ENCODE measurements at regions not wholly inside any gene's neighbourhood (a gene's known extent, or its start where the extent isn't known, plus 50 kb on each side); places are given as distances from the start of the nearest gene placed in this dataset.
A peak's percentile ranks its signal among the peaks of the same experiment; 100 is the strongest.

DNA sequence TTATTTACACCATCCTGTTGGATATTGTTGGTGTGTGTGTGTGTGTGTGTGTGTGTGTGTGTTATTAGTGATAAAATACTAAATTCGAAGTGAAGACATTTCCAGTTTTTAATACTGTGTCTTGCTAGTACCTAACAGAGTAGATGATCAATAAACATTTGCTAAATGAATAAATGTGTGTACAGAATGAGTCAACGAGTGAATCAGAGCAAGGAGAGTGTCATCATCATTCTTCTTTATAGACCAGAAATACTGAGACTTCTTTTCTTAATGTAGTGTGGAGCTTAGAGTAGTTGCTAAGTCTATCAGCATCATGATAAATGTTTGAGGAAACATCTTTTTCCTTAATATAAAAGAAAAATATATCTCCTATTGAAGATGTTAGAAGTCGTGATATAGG lies 169.7 kb upstream of the SATB2 start:
- no peak for DNase-seq (ENCODE audit: low read depth)

DNA sequence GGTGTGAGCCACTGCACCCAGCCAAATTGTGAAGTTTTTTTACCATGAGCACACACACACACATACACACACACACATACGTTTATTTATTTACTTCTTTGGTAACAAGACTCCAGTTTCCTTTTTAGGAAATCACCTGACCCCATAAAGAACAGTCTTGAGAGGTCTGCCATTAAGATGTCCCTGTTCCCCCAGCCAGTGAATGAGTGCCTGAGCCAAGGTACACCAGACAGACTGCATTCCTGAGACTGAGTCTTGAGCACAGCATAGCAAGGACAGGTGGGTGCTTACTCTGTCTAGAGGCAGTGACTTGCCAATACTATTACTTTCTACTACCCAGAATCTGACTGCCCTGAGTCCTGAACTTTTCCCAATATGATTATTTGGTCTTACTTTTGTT lies 167.2 kb upstream of the SATB2 start:
- DNase-seq (ENCODE audit: low read depth): no peak

DNA sequence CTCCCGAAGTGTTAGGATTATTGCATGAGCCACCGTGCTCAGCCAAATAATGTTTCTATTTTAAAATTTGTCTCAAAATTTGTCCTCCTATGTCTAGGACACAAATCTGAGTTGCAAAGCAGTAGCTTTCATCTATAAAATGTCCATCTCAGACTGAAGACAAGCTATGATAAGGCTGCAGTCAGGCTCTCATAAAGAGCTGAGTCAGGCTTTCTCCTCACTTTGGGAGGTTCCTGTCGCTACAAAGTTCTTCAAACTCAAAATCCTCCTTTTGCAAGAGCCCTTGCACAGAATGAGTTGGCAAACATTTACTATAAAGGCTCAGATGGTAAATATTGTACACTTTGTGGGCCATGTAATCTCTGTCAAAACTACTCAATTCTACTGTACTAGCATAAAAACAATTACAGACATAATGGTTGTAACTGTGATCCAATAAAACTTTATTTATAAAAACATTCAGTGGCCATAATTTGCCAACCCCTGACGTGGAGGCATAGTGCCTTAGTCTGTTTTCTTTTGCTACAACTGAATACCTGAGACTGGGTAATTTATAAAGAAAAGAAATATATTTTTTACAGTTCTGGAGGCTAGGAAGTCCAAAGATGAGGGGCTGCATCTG lies 154.9 kb upstream of the SATB2 start:
- DNase-seq (ENCODE audit: low read depth): no peak

DNA sequence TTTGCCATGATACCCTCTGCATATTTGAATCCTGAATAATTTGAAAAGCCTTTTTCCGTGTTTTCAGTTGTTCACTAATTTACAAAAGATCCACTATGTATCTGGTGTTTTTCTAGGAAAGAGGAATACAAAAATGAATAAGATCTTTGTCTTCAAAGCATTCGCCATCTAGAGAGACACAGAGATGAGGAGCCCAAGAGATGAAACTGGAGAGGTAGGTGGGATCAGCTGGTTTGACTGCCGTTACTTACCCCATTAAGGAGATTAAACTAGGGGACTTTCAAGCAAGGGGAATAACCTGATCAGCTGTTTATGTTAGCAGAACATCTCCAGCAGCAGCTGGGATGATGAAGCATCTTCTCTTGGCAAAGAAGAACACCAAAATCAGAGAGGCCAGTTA lies 150.2 kb upstream of the SATB2 start:
- no peak for DNase-seq (ENCODE audit: low read depth)

DNA sequence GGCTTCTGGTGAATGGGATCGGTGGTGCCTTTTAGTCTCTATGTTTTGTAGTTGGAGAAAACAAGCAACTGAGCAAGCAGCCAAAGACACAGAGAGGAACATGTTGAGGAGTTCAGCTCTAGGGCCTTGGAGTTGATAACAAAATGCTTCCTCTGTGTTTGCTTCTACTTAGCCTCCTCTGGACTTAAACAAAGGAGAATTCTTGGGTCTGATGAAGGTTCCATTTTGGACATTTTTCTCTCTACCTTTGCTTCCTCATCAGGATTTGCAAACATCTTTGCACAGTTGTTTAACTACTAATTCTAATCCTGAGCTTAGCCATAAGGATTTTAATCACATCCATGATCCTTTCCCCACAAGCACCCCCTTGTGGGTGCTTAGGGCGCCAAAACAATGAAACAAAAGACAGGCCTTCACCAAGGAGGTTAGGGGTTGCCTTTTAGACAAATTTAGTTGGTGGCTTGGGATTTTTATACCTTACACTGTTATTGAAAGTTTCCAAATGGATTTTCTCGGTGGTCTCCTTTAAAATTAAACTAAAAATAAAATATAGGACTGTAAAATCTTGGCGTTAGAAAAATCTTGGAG lies 148.5 kb upstream of the SATB2 start:
- no peak for DNase-seq (ENCODE audit: low read depth)

DNA sequence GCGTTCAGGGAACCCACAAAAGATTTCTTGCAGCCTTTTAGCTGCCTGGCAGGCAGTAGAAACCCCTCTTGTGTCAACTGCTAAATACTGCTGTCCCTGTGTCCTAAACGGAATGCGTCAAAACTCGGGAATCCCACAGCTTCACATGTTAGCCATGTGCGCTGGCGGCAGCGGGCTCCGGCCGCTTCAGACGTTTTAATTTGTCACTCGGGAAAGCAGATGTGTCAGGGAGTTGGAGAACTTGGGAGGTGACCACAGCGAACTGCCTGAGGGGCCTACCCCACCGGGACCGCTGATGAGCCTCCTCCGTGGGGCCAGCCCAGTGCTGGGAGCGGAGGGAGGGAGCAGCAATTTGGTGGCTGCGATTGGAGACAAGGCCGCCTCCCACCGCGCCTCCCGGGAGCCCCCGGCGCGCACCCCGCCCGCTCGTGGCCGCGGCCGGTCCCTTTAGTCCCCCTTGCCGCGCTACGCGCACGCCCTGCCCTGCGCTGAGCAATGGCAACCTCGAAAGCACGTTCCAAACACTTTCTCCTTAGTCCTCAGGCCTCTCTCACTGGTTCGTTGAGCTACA lies 146.1 kb upstream of the SATB2 start:
- no peak for DNase-seq (ENCODE audit: low read depth)

DNA sequence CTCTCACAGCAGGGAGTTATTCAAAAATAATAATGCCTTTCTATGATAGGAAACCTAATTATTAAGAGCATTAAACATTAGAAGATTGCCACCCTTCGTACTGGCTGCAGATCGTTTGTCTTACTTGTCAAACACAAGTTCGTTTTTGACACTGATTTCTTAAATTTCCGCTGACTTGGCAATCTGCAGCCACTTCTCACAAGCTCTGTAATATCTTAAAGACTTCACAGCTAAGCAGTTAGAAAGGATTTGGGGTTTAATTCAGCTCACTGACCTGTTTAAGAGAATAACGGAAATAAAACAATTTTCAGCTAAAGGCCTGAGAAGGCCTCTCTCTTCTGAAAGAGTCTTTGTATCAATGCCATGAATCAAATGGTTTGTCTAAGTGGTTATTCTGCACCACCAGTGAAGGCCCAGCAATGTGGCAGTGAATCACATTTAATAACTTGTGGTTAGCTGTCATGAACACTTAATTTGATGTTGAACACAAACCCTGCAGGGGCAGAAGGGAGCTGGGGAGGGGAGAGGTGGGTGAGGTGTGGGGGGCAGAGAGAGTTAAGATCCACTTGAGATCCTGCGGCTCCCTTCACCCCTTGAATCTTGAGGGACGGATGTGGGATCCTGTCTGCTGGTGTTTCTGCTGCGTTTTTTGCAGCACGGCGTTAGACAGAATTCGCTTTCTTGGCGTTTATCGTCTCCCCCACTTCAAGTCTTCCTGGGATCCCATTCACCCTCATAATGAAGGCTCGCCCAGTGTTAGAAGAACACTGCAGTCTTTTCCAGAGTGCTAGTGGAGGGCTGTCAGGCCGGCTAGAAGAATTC lies 145.4 kb upstream of the SATB2 start:
- DNase-seq (ENCODE audit: low read depth): peak; percentile 12

DNA sequence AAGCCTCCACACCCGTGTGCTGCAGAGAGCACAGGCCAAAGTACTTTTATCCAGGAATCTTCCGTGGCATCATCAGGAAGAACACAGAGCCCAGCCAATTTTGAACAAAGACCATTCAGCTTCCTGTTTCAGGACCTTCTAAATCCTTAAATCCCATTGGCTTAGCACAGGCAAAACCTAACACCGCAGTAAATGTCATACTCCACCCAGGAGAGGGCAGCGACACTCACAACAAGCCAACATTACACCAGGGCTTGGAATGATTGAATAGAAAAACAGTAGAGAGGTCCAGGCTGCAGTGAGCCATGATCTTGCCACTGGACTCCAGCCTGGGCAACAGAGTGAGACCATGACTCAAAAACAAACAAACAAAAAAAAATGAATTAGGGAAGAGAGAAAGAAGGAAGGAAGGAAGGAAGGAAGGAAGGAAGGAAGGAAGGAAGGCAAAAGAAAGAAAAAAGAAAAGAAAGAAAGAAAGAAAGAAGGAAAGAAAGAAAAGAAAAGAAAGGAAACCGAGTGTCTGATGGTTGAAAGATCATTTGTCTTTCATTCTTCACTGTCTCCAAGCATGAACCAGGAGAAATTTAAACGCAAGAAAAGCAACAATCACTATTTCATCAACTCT lies 144.6 kb upstream of the SATB2 start:
- DNase-seq (ENCODE audit: low read depth): no peak

DNA sequence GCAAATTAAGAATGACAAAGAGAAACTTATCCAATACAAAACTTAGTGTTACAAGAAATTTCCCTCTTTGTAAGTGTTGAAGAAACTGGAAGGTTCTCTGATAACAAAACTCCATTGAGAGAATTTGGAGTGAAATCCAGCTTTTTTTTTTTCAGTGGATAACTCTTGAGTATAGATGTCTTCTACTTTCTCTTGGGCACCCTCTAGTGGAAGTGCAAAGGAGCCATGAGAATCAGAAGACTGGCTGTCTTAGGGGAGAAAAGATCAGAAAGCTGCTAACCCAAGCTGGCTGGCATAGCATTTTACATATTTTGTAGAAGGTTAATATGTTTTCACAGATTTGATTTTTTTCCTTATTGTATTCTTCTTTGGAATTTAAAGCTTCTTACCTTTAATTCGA lies 138.8 kb upstream of the SATB2 start:
- DNase-seq (ENCODE audit: low read depth): peak; percentile 21

DNA sequence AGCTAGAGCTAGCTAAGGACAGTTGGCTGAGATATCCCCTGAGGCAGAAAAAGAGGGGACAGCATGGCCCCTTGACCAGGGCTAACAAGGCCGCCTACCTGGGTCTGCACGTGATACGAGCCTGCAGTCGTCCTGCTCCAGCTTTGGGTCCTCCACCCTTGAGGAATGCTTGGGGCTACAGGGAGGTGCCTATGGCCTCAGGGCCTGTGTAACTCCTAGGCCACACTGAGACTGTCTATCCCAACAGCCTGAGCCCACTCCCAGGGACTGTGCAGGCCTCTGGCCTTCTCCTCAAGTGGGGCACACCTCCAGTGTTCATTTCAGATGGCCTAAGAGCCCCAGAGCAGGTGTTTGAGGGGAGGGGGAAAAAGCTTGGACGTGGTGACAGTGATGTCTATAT lies 136.7 kb upstream of the SATB2 start:
- no peak for DNase-seq (ENCODE audit: low read depth)

DNA sequence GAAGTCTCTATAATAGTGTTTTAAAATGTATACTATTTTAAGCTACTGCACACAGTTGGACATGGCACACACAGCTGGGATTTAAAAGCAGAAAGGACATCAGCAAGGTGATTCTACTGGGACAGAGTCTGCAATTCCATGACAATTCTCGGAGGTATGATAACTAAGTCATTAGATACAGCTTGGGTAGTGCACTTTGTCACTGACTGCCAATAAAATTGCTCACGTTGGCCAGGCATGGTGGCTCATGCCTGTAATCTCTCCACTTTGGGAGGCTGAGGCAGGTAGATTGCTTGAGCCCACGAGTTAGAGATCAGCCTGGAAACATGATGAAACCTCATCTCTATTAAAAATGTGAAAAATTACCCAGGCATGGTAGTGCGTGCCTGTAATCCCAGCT lies 134.1 kb upstream of the SATB2 start:
- no peak for DNase-seq (ENCODE audit: low read depth)

DNA sequence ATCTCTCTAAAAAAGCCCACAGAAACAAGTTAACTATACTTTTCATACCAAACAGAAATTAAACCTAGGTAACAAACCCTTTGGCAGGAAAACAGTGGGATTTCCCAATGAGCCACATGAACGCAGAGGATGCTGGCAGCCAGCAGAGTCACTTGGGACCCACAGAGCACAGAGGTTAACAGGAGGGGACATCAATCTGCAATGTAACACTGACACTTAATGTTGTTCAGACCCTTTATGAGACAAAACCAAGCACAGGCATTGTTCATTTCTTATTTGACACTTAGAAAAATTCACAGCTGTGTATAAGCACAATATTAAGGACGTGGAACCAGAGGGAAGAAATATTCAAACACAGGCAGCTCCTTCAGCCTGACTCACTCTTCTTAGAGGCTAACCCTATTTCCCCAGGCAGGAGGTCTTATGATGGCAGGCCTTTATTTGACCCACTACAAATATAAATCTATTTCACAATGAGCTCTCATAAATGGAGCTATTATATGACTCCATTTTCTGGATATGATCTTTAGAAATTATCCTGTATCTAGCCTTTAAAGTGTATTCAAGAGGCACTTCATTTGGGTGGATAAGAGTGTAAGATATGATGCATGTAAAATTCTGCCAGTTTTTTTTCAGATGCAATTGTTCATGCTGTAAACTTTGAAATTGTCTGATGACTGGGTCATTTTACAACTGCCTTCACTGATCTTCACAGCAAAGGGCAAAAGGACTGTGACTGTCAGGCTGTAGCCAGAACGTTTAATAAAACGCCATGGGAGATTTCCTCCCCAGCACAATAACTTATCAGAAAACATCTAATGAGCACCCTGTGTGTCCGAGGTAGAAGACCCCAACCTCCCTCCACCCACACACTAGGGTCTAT lies 132.8 kb upstream of the SATB2 start:
- no peak for DNase-seq (ENCODE audit: low read depth)

- no peak for DNase-seq (ENCODE audit: low read depth)
These were observed 131.6 kb upstream of the SATB2 start for GRCh38 chr2:199589306-199589705.

- DNase-seq (ENCODE audit: low read depth): no peak
These were observed 130.3 kb upstream of the SATB2 start for GRCh38 chr2:199588054-199588453.

- no peak for DNase-seq (ENCODE audit: low read depth)
These were observed 128.9 kb upstream of the SATB2 start for GRCh38 chr2:199586646-199587045.

GRCh38 chr2:199583676-199584075 lies 125.9 kb upstream of the SATB2 start:
- DNase-seq (ENCODE audit: low read depth): no peak

- no peak for DNase-seq (ENCODE audit: low read depth)
These were observed 124.2 kb upstream of the SATB2 start for GRCh38 chr2:199581935-199582360.

- no peak for DNase-seq (ENCODE audit: low read depth)
These were observed 123.7 kb upstream of the SATB2 start for GRCh38 chr2:199581408-199581807.

- no peak for DNase-seq (ENCODE audit: low read depth)
These were observed 117.7 kb upstream of the SATB2 start for GRCh38 chr2:199575416-199575815.

DNA sequence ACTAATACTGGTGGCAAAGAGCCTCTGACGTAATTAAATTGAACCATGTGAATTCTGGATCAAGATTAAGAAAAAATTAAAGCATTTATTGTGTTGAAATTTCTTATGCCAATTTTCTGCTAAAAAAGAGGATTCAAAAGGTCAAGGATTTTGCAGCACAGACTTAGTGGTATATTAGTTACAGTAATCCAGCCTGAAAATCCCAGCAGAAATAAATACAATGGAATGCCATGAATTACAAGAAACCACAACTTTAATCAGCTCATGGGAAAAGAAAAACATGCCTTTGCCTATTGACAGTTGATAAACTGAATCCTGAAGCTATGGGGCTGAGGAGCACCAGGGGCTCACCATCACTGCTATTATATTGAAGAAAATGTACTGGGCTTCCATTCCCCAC lies 114.8 kb upstream of the SATB2 start:
- DNase-seq (ENCODE audit: low read depth): peak; percentile 3

- DNase-seq (ENCODE audit: low read depth): no peak
These were observed 113.2 kb upstream of the SATB2 start for GRCh38 chr2:199570934-199571333.

DNA sequence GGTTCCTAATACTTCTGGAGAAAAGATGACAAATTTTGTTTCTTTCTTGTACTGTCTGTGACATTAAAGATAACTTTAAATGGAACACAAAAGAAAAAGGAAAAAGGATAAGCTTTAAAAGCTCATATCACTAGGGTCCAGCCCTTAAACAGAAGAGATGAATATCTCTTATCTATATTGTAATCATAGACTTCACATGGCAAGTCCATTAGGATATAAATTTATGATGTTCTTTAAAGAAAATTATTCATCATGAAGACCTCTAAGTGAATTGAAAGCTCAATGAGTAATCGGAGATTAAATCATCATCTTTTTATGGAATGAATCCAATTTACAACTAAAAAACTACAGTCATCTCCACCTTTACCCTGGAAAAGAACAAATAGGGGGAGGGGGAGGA lies 111.6 kb upstream of the SATB2 start:
- DNase-seq (ENCODE audit: low read depth): no peak
